Effector memory CD8-positive, alpha-beta T cell (primary cell): ENCODE measurements at regions not wholly inside any gene's neighbourhood (a gene's known extent, or its start where the extent isn't known, plus 50 kb on each side); places are given as distances from the start of the nearest gene placed in this dataset.

ENCODE experiments used
- ATAC-seq: fragments of 150-1000 bp; cut with Tn5 transposase; replicated peaks from 2 replicates; pipeline ENCODE4 v1.10.0; 2021; ENCODE audit warnings: mild to moderate bottlenecking, moderate library complexity
- DNase-seq, 3 experiments: peaks; one replicate each; pipeline ENCODE4 v3.0.0; 2021
- H3K27ac Mint-ChIP-seq, 2 donors: one replicate each; pipeline ENCODE4 v1.8.0; 2022; ENCODE audit warnings: mild to moderate bottlenecking in 2 of 2, mixed read lengths in 2 of 2, moderate library complexity in 2 of 2
- H3K27me3 Mint-ChIP-seq, 2 donors: one replicate each; pipeline ENCODE4 v1.8.0; 2022; ENCODE audit warnings: mixed read lengths in 2 of 2
- H3K36me3 Mint-ChIP-seq: one replicate; pipeline ENCODE4 v1.8.0; 2022; ENCODE audit warnings: mild to moderate bottlenecking, moderate library complexity, mixed read lengths; ENCODE audit not compliant: insufficient read depth
- H3K4me1 Mint-ChIP-seq, 2 donors: one replicate each; pipeline ENCODE4 v1.8.0; 2022; ENCODE audit warnings: low read depth in 2 of 2, mixed read lengths in 2 of 2
- H3K4me3 Mint-ChIP-seq, 2 donors: one replicate each; pipeline ENCODE4 v1.8.0; 2022; ENCODE audit warnings: mild to moderate bottlenecking in 2 of 2, mixed read lengths in 2 of 2, moderate library complexity in 2 of 2
- H3K9me3 Mint-ChIP-seq, 2 donors: one replicate each; pipeline ENCODE4 v1.8.0; 2022; ENCODE audit warnings: mixed read lengths in 2 of 2

DNA sequence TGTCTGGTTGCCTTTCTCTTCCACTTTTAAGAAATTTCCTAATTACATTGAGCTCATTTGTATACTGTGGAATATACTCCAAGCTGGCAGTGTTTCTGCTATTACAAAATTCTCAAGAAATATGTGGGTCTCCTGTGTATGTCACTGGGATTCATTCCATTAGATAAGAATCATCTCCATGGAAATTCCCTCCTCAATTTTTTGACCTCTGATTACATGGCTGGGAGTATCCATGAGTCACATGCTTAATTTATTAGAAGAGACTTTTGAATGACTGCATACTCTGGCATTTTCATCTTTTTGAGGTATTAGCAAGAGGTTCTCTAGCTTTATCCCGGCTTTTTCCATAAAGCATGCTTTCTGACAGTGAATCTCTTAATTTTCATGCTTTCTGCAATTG, 665.5 kb upstream of the CNTNAP5 start:
- peaks cover 11 to 28% of the 10 kb centered on the region in 2 donors for H3K9me3 Mint-ChIP-seq
- H3K4me3 Mint-ChIP-seq: no peak overlapping the region
- H3K36me3 Mint-ChIP-seq: no peaks in the 10 kb centered on the region
- no peaks in the 10 kb centered on the region for H3K27me3 Mint-ChIP-seq
- no peak for DNase-seq
- ATAC-seq: no peak
- H3K27ac Mint-ChIP-seq: no peak overlapping the region
- H3K4me1 Mint-ChIP-seq: no peaks in the 10 kb centered on the region

DNA sequence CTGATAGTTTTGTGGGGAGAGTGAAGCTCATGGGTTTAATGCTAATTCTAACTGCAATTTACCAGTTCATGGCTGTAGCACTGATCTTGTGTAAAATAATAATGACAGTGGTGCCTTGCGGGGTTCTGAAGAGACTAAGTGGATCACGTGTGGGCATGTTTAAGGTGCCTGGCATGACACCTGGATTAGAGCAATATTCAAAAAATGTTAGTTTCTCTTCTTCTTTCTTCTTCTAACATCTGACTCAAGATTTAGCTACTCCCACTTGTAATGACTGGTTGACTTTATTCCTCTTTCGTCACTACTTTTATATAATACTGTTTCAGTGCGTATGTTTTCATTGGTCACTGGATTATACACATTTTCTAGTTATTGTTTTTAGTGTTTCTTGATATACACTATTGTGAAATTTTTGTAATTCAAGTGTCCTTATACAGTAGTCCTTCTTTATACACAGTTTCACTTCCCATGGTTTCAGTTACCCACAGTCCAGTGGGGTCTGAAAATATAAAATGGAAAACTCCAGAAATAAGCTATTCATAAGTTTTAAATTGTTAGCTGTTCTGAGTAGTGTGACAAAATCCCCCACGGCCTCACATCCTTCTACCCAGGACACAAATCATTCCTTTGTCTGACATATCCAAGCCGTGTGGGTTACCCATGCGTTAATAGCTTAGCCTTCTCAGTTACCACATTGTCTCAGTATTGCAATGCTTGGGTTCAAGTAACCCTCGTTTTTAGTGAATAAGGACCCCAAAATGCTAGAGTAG, 662.2 kb upstream of the CNTNAP5 start:
- Mint-ChIP-seq H3K4me3 (no peak overlapping the region), H3K4me1 (no peaks in the 10 kb centered on the region), H3K9me3 (peaks cover 7 to 33% of the 10 kb centered on the region in 2 donors), H3K36me3 (no peaks in the 10 kb centered on the region), H3K27me3 (no peaks in the 10 kb centered on the region), H3K27ac (no peak overlapping the region)
- no peak for ATAC-seq
- no peak for DNase-seq

DNA sequence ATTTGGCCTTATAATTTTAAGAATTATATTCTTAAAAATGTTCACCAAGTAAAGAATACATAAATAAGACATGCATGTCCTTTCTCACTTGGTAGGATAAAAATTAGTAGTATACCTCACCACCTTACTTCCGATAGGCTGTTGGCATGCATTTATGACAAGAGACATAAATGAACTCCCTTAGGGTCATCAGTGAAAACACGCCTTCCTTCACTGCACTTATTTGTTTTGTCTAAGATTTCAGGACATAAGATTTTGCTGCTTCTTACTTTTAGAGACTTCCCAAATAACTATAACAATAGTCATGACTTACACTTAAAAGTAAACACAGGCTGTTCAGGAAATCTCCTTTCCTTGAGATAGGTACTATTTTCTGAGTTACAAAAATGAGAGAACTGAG, 661.3 kb upstream of the CNTNAP5 start:
- H3K4me1 Mint-ChIP-seq: no peaks in the 10 kb centered on the region
- H3K4me3 Mint-ChIP-seq: no peak overlapping the region
- ATAC-seq (no peak), DNase-seq (no peak)
- H3K27me3 Mint-ChIP-seq: no peaks in the 10 kb centered on the region
- no peaks in the 10 kb centered on the region for H3K36me3 Mint-ChIP-seq
- peaks cover 9 to 36% of the 10 kb centered on the region in 2 donors for H3K9me3 Mint-ChIP-seq
- H3K27ac Mint-ChIP-seq: no peak overlapping the region

DNA sequence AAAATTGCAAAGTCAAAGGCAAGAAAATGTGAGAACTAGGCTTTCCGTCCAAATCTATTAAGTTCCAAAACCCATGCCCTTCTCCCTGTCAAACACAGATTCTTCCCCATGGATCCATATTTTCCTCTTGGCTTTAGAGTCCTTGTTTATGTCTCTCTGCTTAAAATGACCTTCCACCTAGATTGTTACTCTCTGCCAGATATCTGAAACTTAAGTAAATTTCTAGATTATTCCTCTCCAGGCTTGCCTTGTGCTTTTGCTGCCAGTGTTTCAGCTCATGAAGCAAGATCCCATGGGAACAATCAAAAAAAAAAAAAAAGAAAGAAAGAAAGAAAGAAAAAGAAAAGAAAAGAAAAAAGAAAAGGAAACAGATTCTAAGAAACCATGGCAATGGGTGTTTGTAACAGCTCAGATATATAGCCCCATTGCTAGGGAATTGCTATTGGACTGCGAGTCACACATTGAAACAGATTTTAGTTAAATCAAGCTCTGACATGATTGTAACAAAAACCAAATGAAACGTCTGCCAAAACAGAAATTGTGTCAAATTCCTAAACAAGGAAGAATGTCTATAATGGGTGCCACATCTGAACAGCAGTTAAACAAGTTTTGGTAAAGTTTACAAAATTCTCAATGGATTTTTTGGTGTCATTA, 660.7 kb upstream of the CNTNAP5 start:
- no peaks in the 10 kb centered on the region for H3K27me3 Mint-ChIP-seq
- ATAC-seq (no peak), DNase-seq (no peak)
- H3K9me3 Mint-ChIP-seq: peaks cover 9 to 39% of the 10 kb centered on the region in 2 donors
- no peaks in the 10 kb centered on the region for H3K36me3 Mint-ChIP-seq
- no peaks in the 10 kb centered on the region for H3K4me1 Mint-ChIP-seq
- no peak overlapping the region for H3K4me3 Mint-ChIP-seq
- no peak overlapping the region for H3K27ac Mint-ChIP-seq

DNA sequence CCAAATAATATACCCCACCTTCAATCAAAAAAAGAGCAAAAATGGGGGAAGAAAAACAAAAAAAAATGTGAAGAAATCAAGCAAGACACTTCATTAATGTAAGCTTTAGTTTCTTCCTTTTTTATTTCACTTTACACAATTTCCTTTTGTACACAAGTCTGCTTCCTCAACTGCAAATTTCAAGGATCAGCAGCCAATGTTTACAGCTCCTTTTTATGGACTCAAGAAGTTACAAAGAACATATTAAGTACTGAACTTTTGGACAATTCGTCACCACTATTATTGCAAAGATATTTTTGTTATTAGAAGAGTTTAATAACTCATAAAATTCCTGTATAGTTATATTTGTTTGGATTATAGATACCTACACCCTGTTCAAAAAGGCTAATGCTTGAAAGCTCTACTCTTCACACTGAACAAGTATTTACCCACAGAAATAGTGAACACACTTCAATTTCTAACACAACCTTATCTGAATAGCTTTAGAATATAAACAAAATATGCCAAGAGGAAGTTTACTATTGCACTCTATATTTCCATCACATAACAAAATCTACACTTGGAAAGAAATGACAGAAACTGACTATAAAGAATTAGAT, 658.7 kb upstream of the CNTNAP5 start:
- Mint-ChIP-seq H3K27me3 (no peaks in the 10 kb centered on the region), H3K27ac (no peak overlapping the region), H3K4me3 (no peak overlapping the region), H3K4me1 (no peaks in the 10 kb centered on the region), H3K36me3 (no peaks in the 10 kb centered on the region), H3K9me3 (peaks cover 9 to 37% of the 10 kb centered on the region in 2 donors)
- no peak for ATAC-seq
- no peak for DNase-seq

DNA sequence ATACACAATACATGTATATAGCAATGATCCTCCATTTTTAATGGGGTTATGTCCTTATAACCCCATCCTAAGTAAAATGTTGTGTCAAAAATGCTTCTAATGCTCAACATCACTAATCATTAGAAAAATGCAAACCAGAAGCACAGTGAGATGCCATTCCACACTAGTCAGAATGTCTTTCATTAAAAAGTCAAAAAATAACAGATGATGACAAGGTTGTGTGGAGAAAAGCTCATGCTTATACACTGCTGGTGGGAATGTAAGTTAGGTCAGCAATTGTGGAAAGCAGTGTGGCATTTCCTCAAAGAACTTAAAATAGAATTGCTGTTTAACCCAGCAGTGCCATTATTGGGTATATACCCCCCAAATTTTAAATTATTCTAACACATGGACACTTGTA, 654.9 kb upstream of the CNTNAP5 start:
- Mint-ChIP-seq H3K9me3 (peaks cover 13 to 41% of the 10 kb centered on the region in 2 donors), H3K27ac (no peak overlapping the region), H3K4me3 (no peak overlapping the region), H3K4me1 (no peaks in the 10 kb centered on the region), H3K27me3 (no peaks in the 10 kb centered on the region), H3K36me3 (no peaks in the 10 kb centered on the region)
- ATAC-seq (no peak), DNase-seq (no peak)

DNA sequence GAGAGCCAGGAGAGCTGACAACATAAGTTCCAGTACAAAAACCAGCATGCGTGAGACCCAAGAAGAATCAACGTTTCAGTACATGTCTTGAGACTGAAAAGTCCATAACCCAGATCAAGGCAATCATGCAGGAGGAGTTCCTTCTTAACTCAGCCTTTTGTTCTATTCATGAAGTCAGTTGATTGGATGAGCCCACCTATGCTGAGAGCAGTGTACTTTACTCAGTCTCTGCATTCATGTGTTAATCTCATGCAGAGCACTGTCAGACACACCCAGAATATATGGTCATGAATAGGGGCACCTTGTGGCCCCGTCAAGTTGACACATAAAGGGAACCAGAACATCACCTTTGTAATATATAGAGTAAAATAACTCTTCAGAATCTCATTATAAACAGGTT, 653.6 kb upstream of the CNTNAP5 start:
- Mint-ChIP-seq H3K27me3 (no peaks in the 10 kb centered on the region), H3K27ac (no peak overlapping the region), H3K4me3 (no peak overlapping the region), H3K36me3 (no peaks in the 10 kb centered on the region), H3K4me1 (no peaks in the 10 kb centered on the region), H3K9me3 (peaks cover 13 to 47% of the 10 kb centered on the region in 2 donors)
- no peak for DNase-seq
- ATAC-seq: no peak

DNA sequence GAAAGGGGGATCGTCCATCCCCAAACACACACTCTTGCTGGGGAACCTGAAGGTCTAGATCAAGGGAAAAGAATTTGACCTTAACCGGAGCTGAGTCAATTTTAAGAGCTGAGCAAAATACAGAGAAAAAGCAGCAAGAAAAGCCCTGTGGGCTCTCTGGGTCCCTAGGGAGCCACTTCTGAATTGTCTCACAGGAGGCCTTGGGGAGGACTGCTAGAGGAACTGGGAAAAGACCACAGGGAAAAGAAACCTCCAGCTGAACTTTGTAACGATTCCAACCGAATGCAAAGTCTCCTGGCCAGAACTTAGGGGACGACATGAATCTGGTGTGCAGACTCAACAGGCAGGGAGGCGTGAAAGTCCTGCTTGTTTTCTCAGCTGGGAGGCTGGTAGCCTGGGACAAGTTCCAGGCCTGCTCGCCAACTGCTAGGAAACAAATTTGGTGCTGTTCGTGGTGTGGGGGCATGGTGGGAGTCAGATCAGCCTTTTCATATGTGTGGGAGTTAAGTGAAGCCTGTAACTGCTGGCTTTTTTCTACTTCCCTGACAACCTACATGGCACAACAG, 644.6 kb upstream of the CNTNAP5 start:
- Mint-ChIP-seq H3K27ac (no peak overlapping the region), H3K4me3 (no peak overlapping the region), H3K4me1 (no peaks in the 10 kb centered on the region), H3K36me3 (no peaks in the 10 kb centered on the region), H3K27me3 (no peaks in the 10 kb centered on the region), H3K9me3 (peaks cover 6 to 27% of the 10 kb centered on the region in 2 donors)
- ATAC-seq: no peak
- no peak for DNase-seq

DNA sequence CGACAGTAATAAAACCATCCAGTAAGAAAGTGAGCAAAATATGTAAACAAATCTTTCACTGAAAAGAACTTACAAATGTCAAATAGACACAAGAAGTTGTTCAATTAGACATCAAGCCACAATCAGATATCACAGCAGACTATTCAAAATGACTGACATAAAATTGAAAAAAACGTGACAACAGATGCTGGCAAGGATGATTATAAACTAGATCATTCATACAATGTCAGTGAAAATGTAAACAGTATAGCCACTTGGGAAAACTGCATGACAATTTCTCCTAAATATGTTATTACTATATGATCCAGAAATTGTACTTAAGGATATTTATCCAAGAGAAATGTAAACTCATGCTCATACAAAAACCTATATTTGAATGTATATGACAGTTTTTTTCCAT, 609.4 kb upstream of the CNTNAP5 start:
- no peaks in the 10 kb centered on the region for H3K36me3 Mint-ChIP-seq
- DNase-seq (no peak), ATAC-seq (no peak)
- H3K4me1 Mint-ChIP-seq: no peaks in the 10 kb centered on the region
- H3K27me3 Mint-ChIP-seq: no peaks in the 10 kb centered on the region
- no peak overlapping the region for H3K27ac Mint-ChIP-seq
- peaks cover 19 to 27% of the 10 kb centered on the region in 2 donors for H3K9me3 Mint-ChIP-seq
- no peak overlapping the region for H3K4me3 Mint-ChIP-seq

DNA sequence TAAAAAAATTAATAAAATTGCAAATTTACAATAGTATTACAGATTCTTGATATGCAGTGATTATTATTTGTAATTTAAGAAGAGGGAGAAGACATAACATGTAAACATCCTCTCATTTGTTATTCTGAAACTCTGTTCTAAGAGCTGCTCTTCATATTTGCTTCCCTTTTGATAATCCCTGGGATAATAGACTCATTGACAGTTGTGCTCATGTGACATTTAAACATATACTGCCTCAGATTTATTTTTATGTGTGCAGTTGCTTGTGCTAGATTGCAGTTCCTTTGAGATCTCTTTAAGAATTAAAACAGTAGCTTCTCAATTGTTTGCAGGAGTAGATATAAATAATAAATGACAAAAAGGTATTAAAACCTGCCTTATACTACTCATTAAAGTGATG, 605.1 kb upstream of the CNTNAP5 start:
- Mint-ChIP-seq H3K4me1 (no peaks in the 10 kb centered on the region), H3K9me3 (peaks cover 13 to 16% of the 10 kb centered on the region in 2 donors), H3K27ac (no peak overlapping the region), H3K27me3 (no peaks in the 10 kb centered on the region), H3K36me3 (no peaks in the 10 kb centered on the region), H3K4me3 (no peak overlapping the region)
- ATAC-seq: no peak
- DNase-seq: no peak

DNA sequence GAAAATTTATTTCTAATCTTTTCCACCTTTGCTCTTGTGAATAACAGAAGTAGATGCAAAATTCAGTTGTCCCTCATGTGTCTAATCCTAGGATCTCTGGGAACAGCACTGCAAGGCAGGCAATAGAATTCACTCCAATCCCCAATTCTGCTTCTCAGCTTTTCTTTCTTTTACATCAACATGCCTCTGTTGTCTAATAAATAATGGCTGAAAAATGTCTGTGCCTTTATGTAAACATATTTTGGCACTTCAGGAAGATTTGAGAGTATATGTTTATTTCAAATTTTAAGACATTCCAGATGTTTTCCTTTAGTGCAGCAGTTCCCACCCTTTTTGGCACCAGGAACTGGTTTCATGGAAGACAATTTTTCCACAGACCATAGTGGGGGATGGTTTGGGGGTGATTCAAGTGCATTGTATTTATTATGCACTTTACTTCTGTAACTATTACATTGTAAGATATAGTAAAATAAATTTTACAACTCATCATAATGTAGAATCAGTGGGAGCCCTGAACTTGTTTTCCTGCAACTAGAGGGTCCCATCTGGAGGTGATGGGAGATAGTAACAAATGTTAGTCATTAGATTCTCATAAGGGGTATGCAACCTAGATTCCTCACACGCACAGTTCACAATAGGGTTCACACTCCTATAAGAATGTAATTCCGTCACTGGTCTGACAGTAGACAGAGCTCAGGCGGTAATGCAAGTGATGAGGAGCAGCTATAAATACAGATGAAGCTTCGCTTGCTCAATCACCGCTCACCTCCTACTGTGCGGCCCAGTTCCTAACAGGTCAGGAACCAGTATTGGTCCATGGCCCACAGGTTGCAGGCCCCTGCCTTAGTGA, 590.3 kb upstream of the CNTNAP5 start:
- no peak for ATAC-seq
- H3K4me1 Mint-ChIP-seq: no peaks in the 10 kb centered on the region
- H3K4me3 Mint-ChIP-seq: no peak overlapping the region
- no peaks in the 10 kb centered on the region for H3K27me3 Mint-ChIP-seq
- H3K36me3 Mint-ChIP-seq: no peaks in the 10 kb centered on the region
- no peak overlapping the region for H3K27ac Mint-ChIP-seq
- peaks cover 14 to 20% of the 10 kb centered on the region in 2 donors for H3K9me3 Mint-ChIP-seq
- no peak for DNase-seq

DNA sequence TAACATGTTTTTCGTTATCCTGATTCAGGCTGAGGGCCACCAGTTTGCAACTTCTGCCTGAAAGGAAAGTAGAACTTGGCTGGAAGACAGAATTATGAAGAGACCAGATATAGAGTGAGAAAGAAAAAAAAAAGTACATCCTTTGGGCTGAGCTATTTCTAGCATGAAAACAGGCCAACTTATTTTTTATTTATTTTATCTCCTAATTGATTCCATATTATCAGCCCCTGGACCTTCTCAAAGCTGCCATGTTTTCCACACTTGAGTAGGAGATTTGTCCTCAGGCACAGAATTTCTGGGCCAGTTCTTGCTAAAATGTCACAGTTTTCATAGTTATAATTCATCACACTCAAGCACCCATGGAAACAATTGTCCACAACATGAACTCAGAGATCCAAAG, 586.8 kb upstream of the CNTNAP5 start:
- Mint-ChIP-seq H3K36me3 (no peaks in the 10 kb centered on the region), H3K4me1 (no peaks in the 10 kb centered on the region), H3K9me3 (peaks cover 17 to 26% of the 10 kb centered on the region in 2 donors), H3K27ac (no peak overlapping the region), H3K27me3 (no peaks in the 10 kb centered on the region), H3K4me3 (no peak overlapping the region)
- ATAC-seq (no peak), DNase-seq (no peak)

DNA sequence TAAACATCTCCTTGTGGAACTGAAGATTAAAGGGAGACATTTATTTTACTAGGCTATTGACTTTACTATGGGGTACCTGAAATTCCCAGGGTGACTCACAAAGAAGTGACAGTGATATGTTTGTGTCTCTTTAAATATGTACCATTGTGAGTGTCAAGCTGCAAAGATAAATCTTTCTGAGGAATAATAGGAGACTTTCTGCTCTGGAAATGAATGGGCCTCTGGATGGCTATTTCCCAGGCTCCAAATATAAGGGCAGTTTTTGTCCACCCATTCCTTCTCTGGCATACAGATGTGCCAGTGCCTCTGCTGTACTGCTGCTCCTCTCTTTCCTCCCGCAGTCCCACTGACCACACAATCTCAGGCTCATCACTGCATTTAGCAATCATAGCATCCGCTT, 586.4 kb upstream of the CNTNAP5 start:
- no peak overlapping the region for H3K27ac Mint-ChIP-seq
- no peaks in the 10 kb centered on the region for H3K36me3 Mint-ChIP-seq
- no peaks in the 10 kb centered on the region for H3K27me3 Mint-ChIP-seq
- peaks cover 15 to 21% of the 10 kb centered on the region in 2 donors for H3K9me3 Mint-ChIP-seq
- H3K4me3 Mint-ChIP-seq: no peak overlapping the region
- no peak for ATAC-seq
- no peaks in the 10 kb centered on the region for H3K4me1 Mint-ChIP-seq
- no peak for DNase-seq
